H1 (cell line): ENCODE measurements at regions not wholly inside any gene's neighbourhood (a gene's known extent, or its start where the extent isn't known, plus 50 kb on each side); places are given as distances from the start of the nearest gene placed in this dataset.
A peak's percentile ranks its signal among the peaks of the same experiment; 100 is the strongest.

Experiments
- CHD7 ChIP-seq: fragments of 300-600 bp; sonication (generic); IDR thresholded peaks from 2 replicates; pipeline ENCODE4 v1.7.1; 2012; ENCODE audit warnings: low read length, moderate library complexity, mild to moderate bottlenecking, inconsistent platforms; ENCODE audit not compliant: insufficient replicate concordance
- CREB1 ChIP-seq: IDR thresholded peaks from 2 replicates; pipeline ENCODE4 v1.6.1; 2012; ENCODE audit warnings: inconsistent platforms
- MAX ChIP-seq: IDR thresholded peaks from 2 replicates; pipeline ENCODE4 v1.6.1; 2012; ENCODE audit warnings: inconsistent platforms
- PHF8 ChIP-seq: fragments of 200-600 bp; sonication (generic); conservative IDR thresholded peaks from 2 replicates; pipeline ENCODE4 v1.7.1; 2012; ENCODE audit warnings: low read depth, mild to moderate bottlenecking, inconsistent platforms, low read length, moderate library complexity
- RAD21 ChIP-seq, 2 experiments: IDR thresholded peaks in 1 of 2; conservative IDR thresholded peaks in 1 of 2; 2 replicates each; pipeline ENCODE4 v1.6.1; 2011; ENCODE audit warnings: low read depth in 2 of 2, low read length in 2 of 2, improper control_type of control experiment in 1 of 2, inconsistent platforms in 1 of 2, mild to moderate bottlenecking in 1 of 2, moderate library complexity in 1 of 2
- RXRA ChIP-seq: IDR thresholded peaks from 2 replicates; pipeline ENCODE4 v1.6.1; 2011; ENCODE audit warnings: low read depth, mild to moderate bottlenecking, low read length, moderate library complexity; ENCODE audit not compliant: insufficient read depth
- TF ChIP-seq, protein P1 (sequence below): IDR thresholded peaks from 2 replicates; pipeline ENCODE4 v1.6.1; 2012; ENCODE audit warnings: inconsistent platforms
- TF ChIP-seq, protein P2 (sequence below), 3 experiments: IDR thresholded peaks; 1 replicate in 2 of 3; 2 replicates in 1 of 3; pipeline versions ENCODE4 v1.5.1 to v1.6.1; 2011; ENCODE audit warnings: low read length in 3 of 3, mild to moderate bottlenecking in 3 of 3, inconsistent platforms in 2 of 3, low read depth in 1 of 3, moderate library complexity in 1 of 3; ENCODE audit not compliant: insufficient read depth in 1 of 3; ENCODE audit errors: control extremely low read depth in 1 of 3

GRCh38 chr5:4640795-4641194 is 499.3 kb upstream of the ADAMTS16 start (continued):
- TF ChIP-seq CHD7 (no peak), CREB1 (no peak), MAX (peak; percentile 96), RXRA (no peak), PHF8 (no peak), RAD21 (IDR thresholded peaks at IDR 0.05 in 1 of 2, conservative IDR thresholded peaks at IDR 0.05 in 1 of 2; ENCODE audit: low read depth in 2 of 2, low read length in 2 of 2) (peak; percentile 58 to 75)
- TF ChIP-seq, protein P1, sequence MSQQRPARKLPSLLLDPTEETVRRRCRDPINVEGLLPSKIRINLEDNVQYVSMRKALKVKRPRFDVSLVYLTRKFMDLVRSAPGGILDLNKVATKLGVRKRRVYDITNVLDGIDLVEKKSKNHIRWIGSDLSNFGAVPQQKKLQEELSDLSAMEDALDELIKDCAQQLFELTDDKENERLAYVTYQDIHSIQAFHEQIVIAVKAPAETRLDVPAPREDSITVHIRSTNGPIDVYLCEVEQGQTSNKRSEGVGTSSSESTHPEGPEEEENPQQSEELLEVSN, result peak; percentile 96
- TF ChIP-seq, protein P2, sequence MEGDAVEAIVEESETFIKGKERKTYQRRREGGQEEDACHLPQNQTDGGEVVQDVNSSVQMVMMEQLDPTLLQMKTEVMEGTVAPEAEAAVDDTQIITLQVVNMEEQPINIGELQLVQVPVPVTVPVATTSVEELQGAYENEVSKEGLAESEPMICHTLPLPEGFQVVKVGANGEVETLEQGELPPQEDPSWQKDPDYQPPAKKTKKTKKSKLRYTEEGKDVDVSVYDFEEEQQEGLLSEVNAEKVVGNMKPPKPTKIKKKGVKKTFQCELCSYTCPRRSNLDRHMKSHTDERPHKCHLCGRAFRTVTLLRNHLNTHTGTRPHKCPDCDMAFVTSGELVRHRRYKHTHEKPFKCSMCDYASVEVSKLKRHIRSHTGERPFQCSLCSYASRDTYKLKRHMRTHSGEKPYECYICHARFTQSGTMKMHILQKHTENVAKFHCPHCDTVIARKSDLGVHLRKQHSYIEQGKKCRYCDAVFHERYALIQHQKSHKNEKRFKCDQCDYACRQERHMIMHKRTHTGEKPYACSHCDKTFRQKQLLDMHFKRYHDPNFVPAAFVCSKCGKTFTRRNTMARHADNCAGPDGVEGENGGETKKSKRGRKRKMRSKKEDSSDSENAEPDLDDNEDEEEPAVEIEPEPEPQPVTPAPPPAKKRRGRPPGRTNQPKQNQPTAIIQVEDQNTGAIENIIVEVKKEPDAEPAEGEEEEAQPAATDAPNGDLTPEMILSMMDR (IDR thresholded peaks at IDR 0.05; ENCODE audit: control extremely low read depth in 1 of 3, insufficient read depth in 1 of 3, low read depth in 1 of 3, low read length in 3 of 3), result peak; percentile 27 to 43 (median 38); a peak in 3 of 4 replicates
